Stimulated activated CD4-positive, alpha-beta T cell treated with anti-CD3 and anti-CD28 coated beads, Interleukin-4, amount 100 ng/mL, for 1 hour (primary cell): ENCODE measurements at regions not wholly inside any gene's neighbourhood (a gene's known extent, or its start where the extent isn't known, plus 50 kb on each side); places are given as distances from the start of the nearest gene placed in this dataset.

Experiments
- DNase-seq: peaks from one replicate; pipeline ENCODE4 v3.0.0-alpha.2; 2020

DNA sequence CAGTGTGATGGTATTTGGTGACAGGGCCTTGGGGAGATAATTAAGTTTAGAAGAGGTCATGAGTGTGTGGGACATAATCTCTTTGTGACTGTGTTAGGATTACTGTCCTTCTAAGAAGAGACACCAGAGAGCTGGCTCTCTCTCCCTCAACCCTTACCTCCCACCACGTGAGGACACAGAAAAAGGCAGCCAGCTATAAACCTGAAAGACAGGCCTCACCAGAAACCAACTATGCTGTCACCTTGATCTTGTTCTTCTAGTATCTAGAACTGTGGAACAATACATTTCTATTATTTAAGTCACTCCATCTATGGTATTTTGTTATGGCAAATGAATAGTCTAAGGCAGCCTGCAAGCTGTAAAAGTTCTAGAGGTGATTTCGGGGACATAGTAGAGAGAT lies 203.7 kb downstream of the OTOR start:
- DNase-seq, result no peak

DNA sequence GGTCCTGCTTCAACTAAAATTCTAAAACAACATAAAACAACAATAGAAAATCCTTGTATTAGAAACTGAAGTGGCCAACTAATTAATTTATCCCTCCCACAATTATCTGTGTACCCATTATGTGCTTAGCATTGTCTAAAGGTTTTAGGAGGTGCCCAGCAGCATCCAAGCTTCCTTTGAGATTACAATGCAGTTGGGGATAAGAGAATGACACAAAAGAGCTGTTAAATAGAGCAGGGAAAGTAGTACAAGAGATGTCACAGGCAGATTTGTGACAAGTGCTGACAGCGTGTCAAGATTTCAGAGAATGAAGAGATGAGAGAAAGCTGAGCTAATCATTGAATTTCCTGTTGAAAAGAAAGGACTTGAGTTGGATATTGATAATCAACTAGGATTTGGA lies 204.8 kb downstream of the OTOR start:
- no peak for DNase-seq

DNA sequence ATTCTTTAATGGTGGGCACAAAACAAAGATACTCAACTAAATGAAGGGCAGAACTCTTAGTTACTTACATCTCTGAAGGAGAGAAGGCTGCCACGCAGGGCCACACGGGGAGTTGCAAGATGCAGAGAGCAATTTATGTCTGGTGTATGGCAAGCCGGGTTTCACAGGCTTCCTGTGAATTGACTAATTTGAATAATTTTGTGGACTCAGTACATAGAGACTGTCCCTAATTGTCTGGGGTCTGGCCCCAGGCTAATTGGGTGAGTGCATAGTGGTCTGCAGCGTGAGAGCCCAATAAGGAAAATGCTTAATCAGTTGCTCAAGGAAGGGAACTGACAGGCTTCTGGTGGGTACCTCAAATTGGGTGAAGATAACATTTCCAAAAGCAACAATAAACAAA lies 205.7 kb downstream of the OTOR start:
- DNase-seq, result no peak

DNA sequence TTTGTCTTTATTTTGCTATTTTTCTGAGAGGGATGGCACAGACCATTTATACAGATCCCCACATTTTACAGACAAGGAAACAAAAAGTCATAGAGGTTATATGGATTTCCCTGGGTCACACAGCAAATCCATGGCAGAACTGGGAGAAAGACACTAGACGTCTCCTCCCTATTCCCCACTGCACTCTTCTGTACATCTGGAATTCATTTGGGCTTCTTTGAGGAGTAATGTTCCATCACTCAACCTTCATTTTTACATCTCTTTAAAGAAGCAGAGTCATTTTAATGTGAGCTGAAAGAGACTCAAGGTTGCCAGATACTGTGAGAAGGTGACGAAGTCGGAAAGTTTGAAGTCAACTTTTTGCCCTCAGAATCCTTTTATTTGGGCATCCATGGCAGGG lies 207.3 kb downstream of the OTOR start:
- DNase-seq, result no peak

DNA sequence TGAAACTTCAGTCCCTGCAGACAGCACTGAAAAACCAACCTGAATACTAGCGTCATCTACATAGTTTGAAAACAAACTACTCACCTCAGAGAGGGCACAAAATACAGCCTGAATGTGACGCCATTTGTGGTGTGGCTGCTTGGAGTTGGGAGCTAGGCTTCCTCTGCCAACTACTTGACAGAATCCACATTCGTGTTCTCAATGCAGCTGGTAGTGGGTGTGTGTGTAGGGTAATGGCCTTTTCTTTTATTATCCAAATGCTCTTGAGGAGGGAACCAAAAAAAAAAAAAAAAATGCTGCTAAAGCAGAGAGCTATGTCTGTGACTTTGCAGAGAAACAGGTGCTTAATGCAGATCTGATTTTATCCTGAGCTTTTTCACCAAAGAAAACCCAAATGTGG lies 207.8 kb downstream of the OTOR start:
- no peak for DNase-seq

DNA sequence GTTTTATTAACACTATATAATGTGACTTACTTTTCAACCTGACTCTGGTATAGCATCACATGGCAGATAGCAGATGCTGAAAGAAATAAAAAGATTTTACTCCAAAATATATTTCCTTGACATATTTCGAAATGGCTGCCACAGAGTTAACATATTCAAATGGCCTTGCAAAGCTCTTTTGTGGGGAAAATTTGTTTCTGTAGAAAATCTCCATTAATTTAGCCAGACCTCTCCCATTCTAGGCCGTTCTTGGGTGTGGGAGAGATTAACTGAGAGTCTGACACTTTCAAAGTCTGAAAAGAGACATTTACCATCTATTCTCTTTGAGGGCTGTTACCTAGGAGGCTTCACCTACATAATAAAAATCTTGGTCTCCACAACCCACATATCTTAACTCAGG lies 217.2 kb downstream of the OTOR start:
- DNase-seq, result no peak

DNA sequence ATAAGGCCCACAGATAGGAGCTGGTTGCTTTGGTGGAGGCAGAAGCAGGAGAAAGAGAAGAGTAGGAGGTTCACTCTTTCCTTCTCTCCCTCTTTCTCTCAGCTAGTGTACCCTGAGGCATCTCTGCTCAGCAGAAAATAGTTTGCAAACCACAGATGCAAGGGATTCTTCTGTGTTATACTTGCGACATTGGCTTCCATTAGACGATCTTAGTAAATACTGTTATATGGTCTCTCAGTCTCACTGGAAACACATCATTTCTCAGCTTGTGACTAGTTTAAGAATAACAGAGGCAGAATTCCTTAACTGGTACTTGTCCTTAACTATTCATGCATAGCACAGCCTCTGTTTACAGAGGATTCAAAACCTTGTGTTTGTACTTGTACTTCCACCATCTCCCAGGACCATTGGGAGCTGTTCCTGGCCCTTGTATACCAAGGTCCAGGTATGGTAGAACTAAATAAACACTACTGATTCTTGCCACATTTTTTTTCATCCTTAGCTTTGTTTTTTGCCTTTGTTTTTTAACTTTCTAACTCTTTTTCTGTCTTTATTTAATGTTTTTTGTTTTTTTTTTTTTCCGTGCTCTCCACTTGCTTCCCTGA lies 218.2 kb downstream of the OTOR start:
- DNase-seq, result no peak

DNA sequence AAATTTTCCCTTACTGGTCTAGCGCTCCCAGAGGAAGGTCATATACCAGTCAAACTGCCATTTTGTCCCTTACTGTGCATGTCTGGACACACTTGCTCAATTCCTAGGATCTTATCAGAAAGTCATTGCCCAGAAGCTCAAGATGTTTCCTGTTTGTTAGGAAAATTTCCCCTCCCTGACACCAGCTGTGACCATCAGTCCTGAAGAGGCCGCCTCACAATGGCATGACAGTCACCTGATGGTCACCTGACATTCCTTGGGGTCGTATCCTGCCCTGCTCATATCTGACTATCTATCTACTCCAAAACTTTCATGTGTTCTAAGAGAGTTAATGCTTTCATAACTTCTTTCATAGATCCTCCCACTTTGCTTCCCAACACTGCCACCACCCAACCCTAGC lies 219.9 kb downstream of the OTOR start:
- no peak for DNase-seq

DNA sequence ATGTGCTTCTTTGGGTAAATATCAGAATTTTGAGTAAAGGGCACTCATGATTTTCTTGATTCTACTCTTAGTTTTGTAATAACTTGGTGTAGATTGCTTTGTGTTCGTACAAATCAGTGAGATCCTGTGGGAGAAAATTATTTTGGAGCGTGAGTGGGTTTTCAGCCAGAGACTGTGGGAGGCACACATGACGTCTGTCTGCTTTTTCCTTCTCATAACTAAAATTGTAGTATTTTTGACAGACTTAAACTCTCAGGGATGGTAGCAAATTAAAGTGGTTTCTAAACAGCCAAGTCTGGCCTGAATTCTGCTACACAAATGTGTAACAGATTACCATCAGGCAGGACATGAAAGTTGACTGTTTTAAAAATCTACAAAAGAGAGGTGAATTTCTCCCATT lies 222.6 kb downstream of the OTOR start:
- DNase-seq, result no peak

DNA sequence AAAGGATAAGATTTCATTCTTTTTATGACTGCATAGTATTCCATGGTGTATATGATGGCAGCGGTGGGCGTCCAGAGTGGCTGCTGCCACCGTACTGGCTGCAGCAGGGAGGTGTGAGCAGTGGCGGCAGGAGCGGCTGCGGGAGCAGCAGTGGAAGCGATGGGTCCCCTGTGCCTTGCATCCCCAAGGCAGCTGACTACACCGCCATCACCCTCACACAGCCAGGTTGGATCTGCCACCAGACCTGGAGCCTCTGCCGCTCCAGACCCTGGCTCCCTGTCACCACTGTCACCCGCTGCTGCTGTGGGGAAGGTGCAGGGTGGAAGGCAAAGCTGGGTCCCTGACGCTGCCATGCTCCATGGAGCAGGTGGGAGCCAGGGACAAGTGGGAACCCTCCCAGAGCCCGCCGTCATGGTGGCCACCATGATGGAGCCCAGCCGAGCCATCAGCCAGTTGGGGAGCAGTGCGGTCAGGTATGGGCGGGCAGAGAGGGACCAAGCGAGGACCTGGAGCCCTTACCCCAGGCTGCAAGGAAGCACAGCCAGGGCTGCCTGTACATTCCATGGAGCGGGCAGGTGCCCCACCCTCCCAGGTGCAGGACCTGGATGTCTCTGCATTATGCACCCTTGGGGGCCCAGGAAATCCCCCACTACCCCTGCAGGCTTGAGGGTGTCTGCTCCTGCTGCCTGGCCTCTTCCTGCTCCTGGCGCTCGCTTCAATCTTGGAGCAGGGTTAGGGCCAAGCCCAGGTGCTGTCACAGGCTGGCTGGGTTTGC lies 226.1 kb downstream of the OTOR start:
- no peak for DNase-seq

DNA sequence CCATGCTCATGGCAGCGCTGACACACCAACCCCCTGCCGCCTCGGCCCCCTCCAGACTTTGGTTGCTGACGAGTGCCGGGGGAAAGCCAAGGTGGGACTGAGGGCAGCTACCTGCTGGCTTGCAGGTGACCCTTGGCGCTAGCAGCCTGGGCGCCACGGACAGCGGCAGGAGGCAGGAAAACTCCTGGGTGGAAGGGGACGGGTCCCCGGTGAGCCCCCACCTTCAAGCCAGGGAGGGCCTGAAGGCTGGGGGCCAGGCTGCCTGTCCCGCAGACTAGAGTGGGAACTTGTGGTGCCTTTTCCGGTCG lies 226.7 kb downstream of the OTOR start:
- DNase-seq, result no peak

DNA sequence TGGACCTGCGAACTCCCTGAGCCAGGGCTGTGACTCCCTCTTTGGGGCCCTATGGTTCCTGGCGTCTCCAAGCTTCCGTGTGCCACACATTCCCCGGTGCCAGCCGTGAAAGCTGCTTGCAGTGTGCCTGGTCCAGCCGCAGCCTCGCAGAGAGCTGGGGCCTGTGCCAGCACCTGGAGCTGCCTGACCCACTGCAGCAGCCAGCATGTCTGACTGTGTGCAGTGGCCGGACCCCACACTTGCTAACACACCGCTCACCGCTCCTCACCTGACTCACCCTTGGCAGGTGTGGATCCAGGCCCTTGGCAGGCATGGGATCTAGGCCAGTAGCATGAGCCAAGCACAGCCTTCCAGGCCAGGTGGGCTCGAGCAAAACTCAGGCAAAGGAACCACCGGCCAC lies 227.5 kb downstream of the OTOR start:
- no peak for DNase-seq

DNA sequence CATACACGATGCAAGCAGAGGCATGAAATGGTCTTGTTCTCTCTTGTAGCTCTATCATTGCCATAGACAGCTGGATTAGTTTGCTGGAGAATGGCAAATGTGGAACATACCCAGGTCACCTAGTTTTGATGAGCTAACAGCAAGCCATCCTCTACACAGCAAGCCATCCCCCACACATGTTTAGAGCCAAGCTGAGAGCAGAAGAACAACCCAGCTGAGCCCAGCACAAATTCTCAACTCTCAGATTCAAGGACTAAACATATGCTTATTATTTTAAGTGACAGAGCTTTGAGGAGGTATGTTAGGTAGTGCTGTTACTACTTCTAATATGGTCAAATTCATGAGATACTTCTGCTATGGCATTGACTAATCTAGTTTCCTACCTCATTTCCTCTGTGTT lies 230.3 kb downstream of the OTOR start:
- no peak for DNase-seq

DNA sequence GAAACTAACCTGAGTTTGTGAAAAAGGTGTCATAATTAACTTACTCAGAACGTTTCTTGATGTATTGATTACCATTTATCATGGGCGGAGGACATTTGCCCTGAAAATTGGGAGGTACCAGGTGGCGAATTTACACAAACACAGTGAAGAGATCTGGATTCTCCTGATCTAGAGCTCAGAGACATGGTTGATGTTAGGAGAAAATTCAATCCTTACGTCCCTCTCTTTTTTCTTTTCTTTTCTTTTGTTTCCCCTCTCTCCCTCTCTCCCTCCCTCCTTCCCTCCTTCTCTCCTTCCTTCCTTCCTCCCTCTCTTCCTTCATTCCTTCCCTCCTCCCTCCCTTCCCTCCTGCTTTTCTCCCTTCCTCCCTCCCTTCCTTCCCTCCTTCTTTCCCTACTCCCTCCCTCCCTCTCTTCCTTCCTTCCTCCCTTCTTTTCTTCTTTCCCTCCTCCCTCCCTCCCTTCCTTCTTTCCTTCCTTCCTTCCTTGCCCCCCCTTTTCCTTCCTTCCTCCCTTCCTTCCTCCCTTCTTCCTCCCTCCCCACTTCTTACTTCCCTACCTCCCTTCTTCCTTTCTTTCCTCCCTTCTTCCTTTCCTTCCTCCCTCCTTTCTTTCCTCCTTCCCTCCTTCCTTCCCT lies 234.1 kb downstream of the OTOR start:
- DNase-seq, result no peak

DNA sequence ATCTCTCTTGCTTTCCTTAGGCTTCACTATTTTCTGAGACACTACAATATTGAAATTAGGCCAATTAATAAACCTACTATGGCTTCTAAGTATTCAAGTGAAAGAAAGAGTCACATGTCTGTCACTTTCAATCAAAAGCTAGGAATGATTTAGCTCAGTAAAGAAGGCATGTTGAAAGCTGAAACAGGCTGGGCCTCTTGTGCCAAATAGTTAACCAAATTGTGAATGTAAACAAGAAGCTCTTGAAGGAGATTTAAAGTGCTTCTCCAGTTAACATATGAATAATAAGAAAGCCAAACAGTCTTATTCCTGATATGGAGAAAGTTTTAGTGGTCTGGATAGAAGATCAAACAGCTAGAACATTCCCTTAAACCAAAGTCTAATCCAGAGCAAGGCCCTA lies 236.3 kb downstream of the OTOR start:
- no peak for DNase-seq

DNA sequence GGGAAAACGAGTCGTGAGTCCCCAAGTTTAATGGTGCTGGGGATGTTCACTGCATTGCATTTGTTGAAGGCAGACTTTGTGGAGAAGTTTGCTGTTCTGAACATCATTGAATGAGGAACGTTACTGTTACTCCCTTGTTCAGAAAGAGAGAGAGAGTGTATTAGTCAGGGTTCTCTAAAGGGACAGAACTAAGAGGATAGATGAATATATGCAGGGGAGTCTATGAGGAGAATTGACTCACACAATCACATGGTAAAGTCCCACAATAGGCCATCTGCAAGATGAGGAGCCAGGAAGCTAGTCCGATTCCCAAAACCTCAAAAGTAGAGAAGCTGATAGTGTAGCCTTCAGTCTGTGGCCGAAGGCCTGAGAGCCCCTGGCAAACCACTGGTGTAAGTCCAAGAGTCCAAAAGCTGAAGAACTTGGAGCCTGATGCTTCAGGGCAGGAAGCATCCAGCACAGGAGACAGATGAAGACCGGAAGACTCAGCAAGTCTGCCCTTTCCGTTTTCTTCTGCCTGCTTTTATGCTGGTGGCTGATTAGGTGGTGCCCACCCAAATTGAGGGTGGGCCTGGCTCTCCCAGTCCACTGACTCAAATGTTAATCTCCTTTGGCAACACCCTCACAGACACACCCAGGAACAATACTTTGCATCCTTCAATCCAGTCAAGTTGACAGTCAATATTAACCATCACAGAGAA lies 223.5 kb upstream of the PCSK2 start:
- no peak for DNase-seq

DNA sequence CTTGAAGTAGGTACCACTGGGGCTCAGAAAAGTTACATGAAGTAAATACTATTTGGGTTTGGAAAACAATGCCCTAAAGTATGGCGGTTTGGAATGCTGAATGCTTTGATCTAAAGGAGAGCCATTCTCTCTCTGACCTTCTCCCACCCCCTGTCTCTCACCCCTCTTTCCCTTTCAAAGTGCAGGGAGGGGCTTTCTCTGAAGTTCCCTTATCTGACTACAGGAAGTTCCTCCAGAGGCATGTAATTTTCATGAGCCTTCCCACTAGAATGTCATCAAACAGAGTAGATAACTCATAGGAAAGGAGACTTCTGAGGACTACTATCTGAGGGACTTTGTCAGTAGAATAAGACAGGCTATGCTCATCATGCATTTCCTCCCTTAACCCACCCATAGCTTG lies 216.7 kb upstream of the PCSK2 start:
- DNase-seq, result no peak

DNA sequence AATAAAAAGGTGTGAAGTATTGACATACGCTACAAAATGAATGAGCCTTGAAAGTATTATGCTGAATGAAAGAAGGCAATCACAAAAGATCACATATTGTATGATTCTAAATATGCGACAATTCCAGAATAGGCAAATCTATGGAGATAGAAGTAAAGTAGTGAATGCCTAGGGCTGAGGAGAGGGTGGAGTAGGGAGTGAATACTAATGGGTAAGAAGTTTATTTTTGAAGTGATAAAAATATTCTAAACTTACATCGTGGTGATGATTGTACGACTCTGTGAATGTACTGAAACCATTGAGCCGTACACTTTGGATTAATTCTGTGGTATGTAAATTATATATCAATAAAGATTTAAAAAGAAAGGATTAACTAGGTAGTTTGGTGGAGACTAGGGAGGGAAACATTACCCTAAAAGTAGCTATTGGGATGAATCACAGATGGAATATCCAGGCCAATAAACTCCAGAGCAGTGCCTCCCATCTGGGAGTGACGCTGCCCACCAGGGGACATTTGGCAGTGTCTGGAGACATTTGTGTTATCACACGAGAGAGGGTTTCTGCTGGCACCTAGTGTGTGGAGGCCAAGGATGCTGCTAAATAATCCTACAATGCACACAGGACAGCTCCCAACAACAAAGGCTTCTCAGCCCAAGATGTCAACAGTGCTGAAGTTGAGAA lies 214.2 kb upstream of the PCSK2 start:
- DNase-seq, result no peak

DNA sequence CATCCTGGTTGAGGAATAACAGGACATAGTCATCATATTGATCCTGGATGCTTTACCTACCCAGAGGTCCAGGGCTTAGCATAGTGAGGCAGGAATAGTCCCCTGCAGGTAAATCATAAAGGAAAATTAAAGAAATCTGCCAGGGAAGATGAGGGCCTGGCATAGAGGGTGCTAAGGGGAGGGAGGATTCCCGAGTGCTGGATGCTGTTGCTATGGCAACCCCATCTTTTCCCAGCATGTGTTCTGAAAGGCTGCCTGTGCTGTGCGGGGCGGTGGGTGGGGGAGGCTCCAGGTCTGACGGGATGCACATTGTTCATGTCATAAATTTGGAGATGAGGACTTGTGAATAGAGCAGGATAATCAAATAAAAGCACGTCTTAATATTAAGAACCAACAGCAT lies 212.6 kb upstream of the PCSK2 start:
- no peak for DNase-seq

DNA sequence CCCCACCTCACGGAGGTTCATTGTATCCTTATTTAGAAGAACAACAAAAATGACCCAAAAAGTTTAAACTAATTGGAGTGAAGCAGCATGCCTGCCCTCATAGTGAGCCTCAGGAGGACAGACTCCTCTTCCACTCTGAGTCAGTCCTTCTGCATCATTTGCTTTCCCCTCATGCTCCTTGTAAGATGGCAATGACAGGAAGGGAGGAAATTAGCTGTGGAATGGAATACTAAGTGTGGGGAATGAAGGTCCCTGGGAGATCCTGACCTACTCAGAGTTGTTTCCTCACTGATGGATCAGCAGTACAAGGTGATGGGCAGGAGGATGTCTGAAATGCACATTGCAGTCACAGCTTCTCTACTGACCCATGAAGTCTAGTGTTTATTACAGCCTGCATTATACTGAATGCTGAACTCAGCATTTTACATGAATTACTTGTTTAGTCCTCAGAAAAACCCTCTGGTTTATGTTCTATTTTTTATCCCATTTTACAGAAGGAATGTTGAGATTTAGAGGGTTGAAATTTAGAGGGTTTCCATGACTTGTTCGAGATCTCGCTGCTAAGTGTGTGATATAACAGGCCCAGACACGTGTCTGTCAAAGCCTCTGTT lies 212.0 kb upstream of the PCSK2 start:
- DNase-seq, result no peak

DNA sequence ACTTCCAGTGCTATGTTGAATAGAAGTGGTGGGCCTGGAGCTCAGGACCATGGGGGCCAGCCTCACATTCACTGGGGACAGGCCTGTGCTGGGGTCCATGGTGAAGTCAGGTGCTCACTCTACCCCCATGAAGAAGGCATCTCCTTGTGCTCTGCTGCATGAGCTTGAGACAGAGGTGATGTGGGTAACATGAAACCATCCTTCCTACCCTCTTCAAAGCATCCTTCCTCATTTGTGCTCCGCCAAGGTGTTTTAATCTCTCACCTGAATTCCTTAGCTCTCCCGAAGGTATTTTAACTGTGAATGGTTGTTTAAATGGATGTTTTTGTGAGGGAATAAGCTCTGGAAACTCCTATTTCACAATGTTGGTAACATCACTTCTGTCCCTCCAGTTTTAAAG lies 209.6 kb upstream of the PCSK2 start:
- no peak for DNase-seq

DNA sequence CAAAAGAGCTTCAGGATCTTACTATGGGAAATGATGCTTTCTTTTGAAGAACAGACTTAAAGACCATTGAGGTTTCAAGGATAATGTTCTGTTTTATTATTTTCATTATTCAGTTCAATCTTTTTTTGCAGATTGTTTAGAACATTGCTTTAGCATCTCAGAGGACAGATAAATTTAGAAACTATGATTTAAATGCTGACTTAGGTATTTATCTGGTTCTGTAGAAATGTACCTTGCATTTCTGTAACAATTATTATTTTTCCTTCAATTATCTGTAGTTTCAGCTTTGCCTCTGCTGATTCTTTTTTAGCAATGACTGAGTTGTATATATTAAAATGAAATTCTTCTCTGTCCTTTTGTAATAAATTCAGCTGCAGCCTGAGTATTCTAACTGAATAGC lies 205.4 kb upstream of the PCSK2 start:
- no peak for DNase-seq

DNA sequence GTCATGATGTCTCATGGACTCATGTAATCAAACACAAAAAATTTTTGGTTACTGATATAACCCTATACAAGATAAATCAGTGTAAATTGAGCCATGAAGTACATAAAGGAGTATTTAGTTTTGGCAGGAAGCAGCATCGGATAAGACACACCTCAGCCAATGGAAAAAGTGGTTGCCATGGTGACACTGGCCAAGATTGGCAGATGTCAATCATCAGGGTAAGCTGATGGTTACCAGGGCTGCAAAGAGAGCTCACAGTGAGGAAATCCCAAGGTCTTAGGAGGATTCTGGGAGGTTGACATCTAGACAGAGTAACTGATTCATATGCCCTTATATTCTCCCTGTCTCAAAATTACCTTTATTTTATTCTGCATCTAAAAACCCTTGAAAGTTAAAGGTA lies 203.8 kb upstream of the PCSK2 start:
- no peak for DNase-seq
